ENCODE measurements at regions not wholly inside any gene's neighbourhood (a gene's known extent, or its start where the extent isn't known, plus 50 kb on each side); places are given as distances from the start of the nearest gene placed in this dataset.
"Not testable (repeated sequence)": the region's sequence is repeated elsewhere in the genome, so short reads cannot be mapped to it uniquely, and the experiment has no call there.

- no peak for DNase-seq
These were observed 338.4 kb upstream of the FRG2C start for GRCh38 chr3:75325716-75326115.

DNA sequence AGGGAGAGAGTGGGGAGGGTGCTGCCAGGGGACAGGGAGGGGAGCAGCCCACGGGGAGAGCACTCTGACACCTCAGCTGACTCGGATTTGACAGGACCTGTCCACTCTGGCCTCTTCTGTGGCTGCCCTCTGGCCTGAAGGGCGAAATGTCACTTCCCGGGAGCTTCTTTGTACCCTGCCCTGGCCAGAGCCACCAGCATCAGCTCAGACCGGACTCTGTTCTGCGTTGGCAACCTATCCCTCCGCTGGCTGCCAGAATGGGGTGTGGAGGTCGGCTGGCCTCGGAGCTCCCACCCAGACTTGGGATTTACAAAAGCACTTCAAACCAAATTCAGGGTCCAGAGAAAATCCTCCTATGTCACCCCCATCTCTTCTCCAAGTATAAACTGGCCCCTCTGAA lies 336.7 kb upstream of the FRG2C start:
- DNase-seq, result no peak

GRCh38 chr3:75329476-75330097 lies 334.5 kb upstream of the FRG2C start:
- DNase-seq, result no peak

DNA sequence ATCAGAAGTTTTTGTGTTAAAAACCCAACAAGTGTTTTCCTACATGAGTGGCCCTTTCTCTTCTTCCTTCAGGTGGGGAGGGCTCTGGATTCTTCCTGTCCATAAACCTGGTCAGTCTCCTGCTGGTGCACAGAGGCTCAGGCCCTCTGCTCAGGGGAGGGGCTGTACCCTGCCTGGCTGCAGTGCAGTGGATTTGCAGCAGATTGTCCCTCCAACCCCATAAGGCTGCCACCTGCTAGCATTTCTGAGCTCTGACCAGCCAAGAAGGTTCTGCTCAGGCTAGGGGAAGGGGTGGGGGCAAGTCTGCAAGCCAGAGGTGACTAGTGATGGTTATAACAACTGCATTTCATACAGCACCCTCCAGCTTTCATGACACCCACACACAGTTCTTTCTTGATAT lies 333.7 kb upstream of the FRG2C start:
- DNase-seq, result not testable (repeated sequence)

DNA sequence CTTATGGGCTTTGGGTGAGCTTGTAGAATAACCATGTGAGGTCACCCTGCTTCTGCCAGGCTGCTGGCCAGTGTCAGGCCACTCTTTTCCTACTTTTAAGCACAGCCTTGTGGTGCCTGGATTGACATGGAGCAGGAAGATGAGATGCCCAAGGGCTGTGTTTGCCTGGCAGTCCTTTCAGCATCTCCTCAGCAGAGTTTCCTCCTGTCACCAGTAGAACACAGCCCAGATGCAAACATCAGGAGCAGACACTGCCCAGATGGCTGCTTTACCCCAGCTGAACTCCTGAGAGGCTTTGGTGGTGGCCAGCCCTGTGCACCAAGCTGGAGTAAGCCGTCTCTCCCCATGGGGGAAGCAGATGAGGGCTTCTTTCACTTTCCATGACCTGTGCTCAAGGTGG lies 332.0 kb upstream of the FRG2C start:
- not testable (repeated sequence) for DNase-seq

DNA sequence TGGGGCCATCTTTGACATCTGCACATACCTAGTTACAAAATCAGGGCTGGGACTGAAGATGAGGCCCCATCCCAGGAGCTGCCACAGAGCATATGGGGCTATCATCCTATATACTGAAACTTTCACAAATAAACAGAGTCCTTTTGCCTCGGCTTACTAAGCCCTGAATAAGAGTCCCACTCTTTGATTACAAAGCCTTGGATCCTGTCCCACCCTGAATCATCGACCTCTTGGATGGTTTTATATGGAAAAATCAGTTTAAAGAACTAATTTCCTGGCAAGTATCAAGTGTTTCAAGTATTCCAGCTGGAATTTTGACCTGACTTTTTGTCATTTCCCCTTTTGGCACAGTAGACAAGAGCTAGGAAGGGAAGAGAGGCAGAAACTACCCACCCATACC lies 331.3 kb upstream of the FRG2C start:
- DNase-seq, result no peak

- DNase-seq, result no peak
These were observed 329.8 kb upstream of the FRG2C start for GRCh38 chr3:75334299-75334698.

- no peak for DNase-seq
These were observed 326.8 kb upstream of the FRG2C start for GRCh38 chr3:75337226-75337900.

DNA sequence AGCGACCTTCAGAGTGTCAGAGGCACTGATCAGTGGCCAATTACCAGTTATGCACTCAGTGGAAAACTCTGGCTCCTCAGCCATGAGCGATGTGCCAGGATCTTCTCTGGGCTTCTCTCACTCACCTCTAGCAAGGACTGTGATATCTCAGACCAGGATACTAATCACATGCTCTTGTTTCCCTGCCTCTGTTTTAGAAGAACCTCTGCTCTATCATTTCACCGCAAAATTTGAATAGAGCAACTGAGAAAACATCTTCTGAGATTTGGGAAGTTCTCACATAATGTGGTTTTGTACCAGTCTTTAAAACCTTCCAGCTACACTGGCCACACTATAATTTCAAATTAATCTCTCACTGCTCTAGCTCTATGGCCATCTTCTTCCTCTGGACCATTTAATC lies 325.8 kb upstream of the FRG2C start:
- no peak for DNase-seq

DNA sequence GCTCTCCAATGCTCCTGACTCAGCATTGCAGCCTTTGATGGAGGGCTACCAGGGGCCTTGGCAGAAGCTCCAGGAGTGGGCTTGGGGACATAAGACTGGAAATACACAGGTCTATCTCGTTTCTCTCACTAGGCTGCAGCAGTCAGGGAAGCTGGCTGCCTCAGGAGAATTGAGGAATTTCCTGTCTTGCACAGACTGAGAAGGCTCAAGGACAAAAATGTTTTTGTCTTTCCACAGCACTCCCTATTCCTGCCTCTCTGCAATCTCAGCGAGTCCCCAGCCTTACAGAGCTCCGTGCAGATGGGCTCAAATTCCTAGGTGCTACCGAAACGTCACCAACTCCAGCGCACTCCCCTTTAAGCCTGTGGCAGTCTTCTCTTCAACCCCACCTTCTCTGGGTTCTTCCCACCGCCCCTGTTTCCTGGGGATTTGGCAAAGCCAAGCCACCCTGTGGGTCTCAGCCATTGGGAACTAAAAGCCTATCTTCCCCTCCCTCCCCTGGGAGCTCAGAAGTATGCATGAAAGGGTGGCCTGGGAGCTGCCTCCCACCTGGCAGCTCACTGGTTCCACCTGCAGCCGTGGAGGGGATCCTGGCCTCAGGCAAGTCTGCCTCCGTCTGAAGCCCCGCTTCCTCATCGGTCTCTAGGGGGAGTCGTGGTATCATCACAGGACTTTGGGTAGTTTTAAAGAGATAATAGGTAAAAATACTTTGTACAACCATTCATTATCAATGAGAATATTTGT lies 322.6 kb upstream of the FRG2C start:
- no peak for DNase-seq

- DNase-seq, result no peak
These were observed 321.7 kb upstream of the FRG2C start for GRCh38 chr3:75342425-75342824.

DNA sequence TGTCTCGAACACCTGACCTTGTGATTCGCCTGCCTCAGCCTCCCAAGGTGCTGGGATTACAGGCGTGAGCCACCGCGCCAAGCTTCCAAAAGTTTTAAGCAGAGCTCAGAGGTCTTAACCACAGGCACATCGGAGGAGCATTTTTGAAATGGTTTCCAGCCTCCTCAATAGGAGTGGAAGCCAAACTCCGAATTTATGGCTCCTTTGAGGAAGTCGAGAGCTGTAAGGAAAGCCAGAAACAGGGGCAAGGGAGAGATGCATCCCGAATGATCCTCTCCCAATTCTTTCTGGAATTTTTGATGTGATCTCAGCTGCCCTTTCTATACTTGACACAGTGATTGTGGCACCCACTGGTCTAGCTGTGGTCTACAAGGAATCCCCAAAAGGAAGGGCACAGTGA lies 313.6 kb upstream of the FRG2C start:
- DNase-seq, result not testable (repeated sequence)

DNA sequence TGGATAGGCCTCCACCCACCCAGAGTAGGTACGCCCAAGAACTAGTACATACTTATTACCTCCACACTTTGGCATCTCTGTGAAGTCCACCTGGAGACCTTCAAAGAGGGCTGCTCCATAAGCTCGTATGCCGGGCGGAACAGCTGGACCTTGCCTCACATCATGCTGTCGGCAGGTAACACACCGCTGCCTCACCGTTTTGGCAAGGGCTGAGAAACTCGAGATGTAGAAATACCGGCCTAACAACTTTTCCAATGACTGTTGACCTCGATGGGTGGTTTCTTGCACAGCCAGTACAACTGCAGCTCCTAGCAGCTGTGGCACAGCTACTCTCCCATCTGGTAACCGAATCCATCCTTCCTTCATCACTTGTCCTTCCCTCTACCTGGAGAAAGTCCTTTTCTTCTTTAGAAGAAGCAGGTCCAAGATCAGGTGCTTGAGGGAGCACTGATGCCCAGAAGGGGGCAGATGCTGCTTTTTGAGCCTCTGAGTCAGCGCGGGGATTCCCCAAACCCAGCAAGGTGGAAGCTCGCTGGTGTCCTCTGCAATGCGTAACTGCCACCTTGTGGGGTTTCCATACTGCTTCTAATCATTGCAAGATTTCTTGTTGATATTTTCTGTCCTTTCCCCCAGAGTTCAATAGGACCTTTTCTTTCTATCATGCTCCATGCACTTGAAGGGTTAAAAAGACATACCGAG lies 301.9 kb upstream of the FRG2C start:
- DNase-seq, result not testable (repeated sequence)

GRCh38 chr3:75372964-75373363 lies 291.2 kb upstream of the FRG2C start:
- not testable (repeated sequence) for DNase-seq

- not testable (repeated sequence) for DNase-seq
These were observed 284.3 kb upstream of the FRG2C start for GRCh38 chr3:75379840-75380239.

DNA sequence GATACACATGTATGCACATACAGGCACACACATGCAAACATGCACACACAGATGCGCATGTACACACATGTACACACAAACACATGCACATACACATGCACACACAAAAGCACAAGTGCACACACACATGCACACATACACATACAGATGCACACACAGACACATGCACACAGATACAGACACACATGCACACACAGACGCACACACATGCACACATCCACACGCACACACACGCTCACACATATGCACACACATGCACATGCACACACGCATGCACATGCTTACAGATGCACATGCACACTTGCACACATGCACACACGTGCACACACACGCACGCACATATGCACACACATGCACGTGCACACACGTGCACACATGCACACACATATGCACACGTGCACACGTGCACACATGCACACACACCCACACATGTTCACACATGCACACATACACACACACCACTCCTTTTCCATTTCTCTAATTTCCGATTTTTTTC lies 283.8 kb upstream of the FRG2C start:
- DNase-seq, result no peak

DNA sequence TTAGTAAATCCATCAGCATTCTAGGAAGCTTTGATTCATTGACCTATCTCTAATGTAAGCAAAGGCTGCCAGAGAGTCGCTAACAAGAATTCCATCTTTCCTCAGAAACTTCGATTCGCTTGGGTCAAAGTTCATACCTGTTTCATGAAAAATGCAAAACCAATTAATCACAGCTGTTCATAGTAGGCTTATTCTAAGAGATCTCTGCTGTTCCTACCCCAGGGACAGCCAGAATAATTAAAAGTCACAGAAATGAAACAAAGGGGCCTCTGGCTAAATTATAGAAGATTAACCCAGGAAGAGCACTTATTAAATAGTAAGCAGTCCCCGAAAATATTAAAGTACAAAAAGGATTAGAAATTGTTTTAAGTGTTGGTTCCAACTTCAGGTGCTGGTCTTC lies 280.1 kb upstream of the FRG2C start:
- DNase-seq, result not testable (repeated sequence)

- DNase-seq, result not testable (repeated sequence)
These were observed 275.5 kb upstream of the FRG2C start for GRCh38 chr3:75388486-75389124.

- not testable (repeated sequence) for DNase-seq
These were observed 270.8 kb upstream of the FRG2C start for GRCh38 chr3:75393288-75393694.

GRCh38 chr3:75394102-75394501 lies 270.0 kb upstream of the FRG2C start:
- DNase-seq, result not testable (repeated sequence)

DNA sequence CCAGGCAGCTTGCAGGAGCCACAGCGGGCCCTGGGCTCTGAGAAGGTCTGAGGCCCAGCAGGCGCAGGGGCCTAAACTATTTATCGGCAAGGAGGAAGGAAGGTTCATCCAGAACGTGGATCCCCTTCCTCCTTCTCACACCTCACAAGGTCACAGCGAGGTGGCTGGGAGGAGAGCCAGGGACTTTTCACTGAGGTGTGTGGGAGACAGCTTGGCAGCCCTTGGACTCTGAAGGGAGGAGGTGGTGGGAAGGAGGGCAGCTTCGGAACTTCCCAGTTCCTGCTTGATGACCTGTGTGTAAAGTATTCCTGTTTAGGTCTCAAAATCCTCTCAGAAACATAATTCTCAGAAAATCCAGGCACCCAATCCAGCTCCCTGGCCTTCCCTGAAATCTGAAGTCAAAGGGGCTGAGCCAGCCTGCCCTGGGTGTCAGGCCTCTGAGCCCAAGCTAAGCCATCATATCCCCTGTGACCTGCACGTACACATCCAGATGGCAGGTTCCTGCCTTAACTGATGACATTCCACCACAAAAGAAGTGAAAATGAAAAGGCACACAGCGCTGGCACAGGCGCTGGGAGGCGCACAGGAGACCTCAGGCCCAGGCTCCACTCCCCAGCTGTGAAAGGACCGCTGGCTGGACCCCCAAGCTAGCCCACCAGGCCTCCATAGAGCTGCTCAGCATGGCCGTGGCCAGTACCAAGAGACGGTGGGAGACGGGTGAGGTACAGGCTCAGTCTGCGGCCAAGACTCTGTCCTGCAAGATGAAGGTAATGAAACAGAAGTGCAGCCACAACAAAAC lies 269.4 kb upstream of the FRG2C start:
- not testable (repeated sequence) for DNase-seq

Data from NCI-H446 treated with DMSO at 0.1 percent for 48 hours (cell line).